B cell (primary cell): ENCODE measurements at regions not wholly inside any gene's neighbourhood (a gene's known extent, or its start where the extent isn't known, plus 50 kb on each side); places are given as distances from the start of the nearest gene placed in this dataset.

Source experiments
- ATAC-seq: fragments of 200-7000 bp; cut with Tn5 transposase; one replicate; pipeline ENCODE4 v1.10.0; 2021; ENCODE audit warnings: low read depth, mild to moderate bottlenecking, moderate number of reproducible peaks, moderate library complexity
- CTCF ChIA-PET: fragments of 350-600 bp; sonication (Branson Sonifier 250); formaldehyde crosslinking; loops from one replicate; lab custom pipeline; 2021; ENCODE audit warnings: antibody characterized with exemption, inconsistent platforms; lab: Charles Lee
- POLR2A ChIA-PET: fragments of 350-600 bp; sonication (Branson Sonifier 250); formaldehyde crosslinking; loops from one replicate; lab custom pipeline; 2021; ENCODE audit warnings: antibody characterized with exemption; lab: Charles Lee
- DNase-seq: peaks from one replicate; pipeline ENCODE4 v3.0.0; 2013
- H2AFZ ChIP-seq: 2 replicates; pipeline ENCODE4 v1.6.1; 2012; ENCODE audit warnings: mild to moderate bottlenecking, low read depth, low read length; ENCODE audit not compliant: insufficient read depth, poor library complexity, severe bottlenecking
- H3K27ac ChIP-seq, 2 donors: 1 replicate in 1 of 2; 2 replicates in 1 of 2; pipeline ENCODE4 v1.5.1; 2012 to 2013; ENCODE audit warnings: low read length in 2 of 2, mild to moderate bottlenecking in 2 of 2, moderate library complexity in 1 of 2
- H3K27me3 ChIP-seq, 4 experiments: fragments of 200-600 bp in 1 of 4; sonication (generic) in 1 of 4; replicated peaks in 1 of 4; 1 replicate in 2 of 4; 2 replicates in 2 of 4; pipeline versions ENCODE4 v1.6.1 to v1.7.0; 2013 to 2016; ENCODE audit warnings: low read length in 3 of 4, mild to moderate bottlenecking in 2 of 4, mixed read lengths in 1 of 4, moderate library complexity in 1 of 4; ENCODE audit not compliant: insufficient read depth in 4 of 4, control insufficient read depth in 3 of 4; ENCODE audit errors: control extremely low read depth in 1 of 4
- H3K36me3 ChIP-seq, 2 experiments: replicated peaks in 1 of 2; 1 replicate in 1 of 2; 2 replicates in 1 of 2; pipeline versions ENCODE4 v1.6.1 to v1.7.1; 2013; ENCODE audit warnings: low read length in 1 of 2; ENCODE audit not compliant: insufficient read depth in 2 of 2, control insufficient read depth in 1 of 2; ENCODE audit errors: control extremely low read depth in 1 of 2, extremely low read depth in 1 of 2
- H3K4me1 ChIP-seq, 2 donors: fragments of 200-600 bp in 1 of 2; sonication (generic) in 1 of 2; 1 replicate in 1 of 2; 2 replicates in 1 of 2; pipeline versions ENCODE4 v1.5.1 to v1.6.1; 2013 to 2017; ENCODE audit warnings: low read length in 2 of 2; ENCODE audit not compliant: control insufficient read depth in 2 of 2, insufficient read depth in 2 of 2
- H3K4me2 ChIP-seq: replicated peaks from 2 replicates; pipeline ENCODE3; 2012; ENCODE audit warnings: mild to moderate bottlenecking, low read depth, low read length; ENCODE audit not compliant: poor library complexity, severe bottlenecking
- H3K4me3 ChIP-seq, 5 experiments: fragments of 200-600 bp in 1 of 5; sonication (generic) in 1 of 5; 1 replicate in 3 of 5; 2 replicates in 2 of 5; pipeline versions ENCODE4 v1.5.1 to v1.7.0; 2011 to 2016; ENCODE audit warnings: low read length in 4 of 5, mild to moderate bottlenecking in 4 of 5, low read depth in 2 of 5, control low read depth in 1 of 5, moderate library complexity in 1 of 5; ENCODE audit not compliant: insufficient read depth in 1 of 5; ENCODE audit errors: control extremely low read depth in 1 of 5, extremely low read depth in 1 of 5
- H3K79me2 ChIP-seq: fragments of 200-600 bp; sonication (generic); one replicate; pipeline ENCODE4 v1.6.0; 2016; ENCODE audit warnings: low read length; ENCODE audit not compliant: control insufficient read depth, insufficient read depth
- H3K9ac ChIP-seq: fragments of 200-600 bp; sonication (generic); 2 replicates; pipeline ENCODE4 v1.6.1; 2017; ENCODE audit warnings: mild to moderate bottlenecking, low read length, moderate library complexity
- H3K9me3 ChIP-seq, 3 donors: one replicate each; pipeline versions ENCODE4 v1.6.1 to v1.7.1; 2013; ENCODE audit warnings: low read length in 2 of 3; ENCODE audit not compliant: control insufficient read depth in 2 of 3, insufficient read depth in 1 of 3; ENCODE audit errors: control extremely low read depth in 1 of 3
- H4K20me1 ChIP-seq: 2 replicates; pipeline ENCODE4 v1.6.0; 2012; ENCODE audit warnings: mild to moderate bottlenecking, low read length; ENCODE audit not compliant: insufficient read depth, control insufficient read depth, poor library complexity, severe bottlenecking
- H3K27ac Mint-ChIP-seq: one replicate; pipeline ENCODE4 v1.8.0; 2021; ENCODE audit warnings: mixed read lengths
- H3K27me3 Mint-ChIP-seq: one replicate; pipeline ENCODE4 v1.8.0; 2021; ENCODE audit warnings: mixed read lengths
- H3K4me1 Mint-ChIP-seq: one replicate; pipeline ENCODE4 v1.8.0; 2021; ENCODE audit warnings: mixed read lengths
- H3K4me3 Mint-ChIP-seq: one replicate; pipeline ENCODE4 v1.8.0; 2021; ENCODE audit warnings: mixed read lengths
- H3K9me3 Mint-ChIP-seq: one replicate; pipeline ENCODE4 v1.8.0; 2022; ENCODE audit warnings: mixed read lengths; ENCODE audit not compliant: insufficient read depth
- EZH2 ChIP-seq: IDR thresholded peaks from 2 replicates; pipeline ENCODE4 v1.6.1; 2012; ENCODE audit warnings: borderline replicate concordance, low read depth, mild to moderate bottlenecking, moderate library complexity, low read length; ENCODE audit not compliant: insufficient read depth, poor library complexity, severe bottlenecking
- WGBS: methylation state at CpG from one replicate; pipeline ENCODE4 v1.1.5; 2013; ENCODE audit warnings: missing lambda C conversion rate; ENCODE audit not compliant: insufficient coverage; 5-methylcytosine and 5-hydroxymethylcytosine counted together
- intact Hi-C: fragments of 100-400 bp; cut with micrococcal nuclease; formaldehyde crosslinking; loops from one replicate; pipeline ENCODE4 v1.10.0; 2022
- TF ChIP-seq, protein P1 (sequence below): fragments of 200-600 bp; IDR thresholded peaks from one replicate; pipeline ENCODE4 v1.8.0; 2022; ENCODE audit warnings: antibody characterized with exemption, mild to moderate bottlenecking

DNA sequence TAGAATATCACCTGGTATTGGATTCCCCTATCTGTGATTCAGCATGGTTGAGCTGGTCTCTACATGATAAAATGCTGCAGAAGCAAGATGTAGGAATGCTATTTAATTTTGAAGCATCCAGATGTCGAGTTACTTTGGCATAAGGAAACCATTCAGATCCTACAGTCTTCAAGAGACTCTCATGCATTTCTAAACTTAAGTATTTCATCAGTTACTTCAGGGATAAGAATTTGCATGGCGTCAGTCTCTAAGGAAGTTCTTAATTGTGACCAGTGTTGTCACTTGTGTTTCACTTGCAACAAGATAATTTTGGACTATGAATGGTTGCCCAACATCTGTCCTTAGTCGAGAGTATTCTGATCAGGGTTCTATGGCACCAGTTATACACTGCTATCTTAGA lies 192.4 kb downstream of the CCNG2 start:
- H3K27ac ChIP-seq: no peak overlapping the region
- WGBS: 80% methylated on average over 1 of the region's 3 CpGs
- ATAC-seq (no peak), DNase-seq (no peak)
- no peaks in the 10 kb centered on the region for H4K20me1 ChIP-seq
- H3K9me3 Mint-ChIP-seq: no peaks in the 10 kb centered on the region
- no peak overlapping the region for H2AFZ ChIP-seq
- TF ChIP-seq EZH2: no peak
- TF ChIP-seq, protein P1, sequence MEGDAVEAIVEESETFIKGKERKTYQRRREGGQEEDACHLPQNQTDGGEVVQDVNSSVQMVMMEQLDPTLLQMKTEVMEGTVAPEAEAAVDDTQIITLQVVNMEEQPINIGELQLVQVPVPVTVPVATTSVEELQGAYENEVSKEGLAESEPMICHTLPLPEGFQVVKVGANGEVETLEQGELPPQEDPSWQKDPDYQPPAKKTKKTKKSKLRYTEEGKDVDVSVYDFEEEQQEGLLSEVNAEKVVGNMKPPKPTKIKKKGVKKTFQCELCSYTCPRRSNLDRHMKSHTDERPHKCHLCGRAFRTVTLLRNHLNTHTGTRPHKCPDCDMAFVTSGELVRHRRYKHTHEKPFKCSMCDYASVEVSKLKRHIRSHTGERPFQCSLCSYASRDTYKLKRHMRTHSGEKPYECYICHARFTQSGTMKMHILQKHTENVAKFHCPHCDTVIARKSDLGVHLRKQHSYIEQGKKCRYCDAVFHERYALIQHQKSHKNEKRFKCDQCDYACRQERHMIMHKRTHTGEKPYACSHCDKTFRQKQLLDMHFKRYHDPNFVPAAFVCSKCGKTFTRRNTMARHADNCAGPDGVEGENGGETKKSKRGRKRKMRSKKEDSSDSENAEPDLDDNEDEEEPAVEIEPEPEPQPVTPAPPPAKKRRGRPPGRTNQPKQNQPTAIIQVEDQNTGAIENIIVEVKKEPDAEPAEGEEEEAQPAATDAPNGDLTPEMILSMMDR: no peak
- H3K9ac ChIP-seq: no peak overlapping the region
- H3K9me3 ChIP-seq: no peaks in the 10 kb centered on the region
- H3K27ac Mint-ChIP-seq: no peak overlapping the region
- CTCF ChIA-PET: no interaction called here
- peaks cover 9% of the 10 kb centered on the region for H3K27me3 Mint-ChIP-seq
- H3K27me3 ChIP-seq: no peaks in the 10 kb centered on the region
- H3K4me2 ChIP-seq: no peak overlapping the region
- intact Hi-C loops: no loop called here
- H3K4me3 Mint-ChIP-seq: no peak overlapping the region
- no peaks in the 10 kb centered on the region for H3K36me3 ChIP-seq
- POLR2A ChIA-PET: no interaction called here
- peaks cover 1 to 3% of the 10 kb centered on the region in 2 donors for H3K4me1 ChIP-seq
- no peaks in the 10 kb centered on the region for H3K79me2 ChIP-seq
- peaks cover 2% of the 10 kb centered on the region for H3K4me1 Mint-ChIP-seq
- H3K4me3 ChIP-seq: no peak overlapping the region

GRCh38 chr4:77349796-77350195 lies 192.8 kb downstream of the CCNG2 start:
- ChIA-PET POLR2A (no interaction called here), CTCF (no interaction called here)
- peaks cover 6 to 7% of the 10 kb centered on the region in 2 donors for H3K4me1 ChIP-seq
- H3K4me3 Mint-ChIP-seq: no peak overlapping the region
- H3K9me3 ChIP-seq: no peaks in the 10 kb centered on the region
- TF ChIP-seq, protein P1: no peak
- no peak for TF ChIP-seq EZH2
- no peaks in the 10 kb centered on the region for H3K27me3 ChIP-seq
- WGBS: 90% methylated on average over 1 of the region's 1 CpG
- DNase-seq (no peak), ATAC-seq (no peak)
- peaks cover 9% of the 10 kb centered on the region for H3K27me3 Mint-ChIP-seq
- no peak overlapping the region for H3K27ac ChIP-seq
- H3K4me2 ChIP-seq: no peak overlapping the region
- no peaks in the 10 kb centered on the region for H3K79me2 ChIP-seq
- H3K9ac ChIP-seq: no peak overlapping the region
- H3K4me1 Mint-ChIP-seq: peaks cover 6% of the 10 kb centered on the region
- H3K4me3 ChIP-seq: no peak overlapping the region
- H2AFZ ChIP-seq: no peak overlapping the region
- no peaks in the 10 kb centered on the region for H3K36me3 ChIP-seq
- no peaks in the 10 kb centered on the region for H4K20me1 ChIP-seq
- H3K27ac Mint-ChIP-seq: no peak overlapping the region
- no peaks in the 10 kb centered on the region for H3K9me3 Mint-ChIP-seq
- intact Hi-C loops: no loop called here
